ENCODE measurements at regions not wholly inside any gene's neighbourhood (a gene's known extent, or its start where the extent isn't known, plus 50 kb on each side); places are given as distances from the start of the nearest gene placed in this dataset.

GRCh38 chr4:20178902-20179576, 72.7 kb upstream of the SLIT2 start:
- TF ChIP-seq CTCF (conservative IDR thresholded peaks at IDR 0.05) (no peak), EZH2 (IDR thresholded peaks at IDR 0.05; ENCODE audit: low read depth) (no peak)

Measured in PC-9 (cell line).